ENCODE measurements at regions not wholly inside any gene's neighbourhood (a gene's known extent, or its start where the extent isn't known, plus 50 kb on each side); places are given as distances from the start of the nearest gene placed in this dataset.

- DNase-seq = no peak
These were observed 59.5 kb upstream of the GALNT15 start for GRCh38 chr3:16114930-16115329.

- DNase-seq = no peak
These were observed 56.1 kb upstream of the GALNT15 start for GRCh38 chr3:16118396-16118795.

- DNase-seq = no peak
These were observed 54.6 kb upstream of the GALNT15 start for GRCh38 chr3:16119887-16120286.

GRCh38 chr3:16121391-16121790 is 53.1 kb upstream of the GALNT15 start:
- no peak for DNase-seq

- DNase-seq = no peak
These were observed 52.3 kb upstream of the GALNT15 start for GRCh38 chr3:16122155-16122554.

- DNase-seq = no peak
These were observed 51.8 kb upstream of the GALNT15 start for GRCh38 chr3:16122661-16123060.

GRCh38 chr3:16124636-16125035 is 49.8 kb upstream of the GALNT15 start:
- no peak for DNase-seq
